HEK293T (cell line): ENCODE measurements at regions not wholly inside any gene's neighbourhood (a gene's known extent, or its start where the extent isn't known, plus 50 kb on each side); places are given as distances from the start of the nearest gene placed in this dataset.

Source experiments
- BHLHE40 ChIP-seq: fragments of 450-650 bp; IDR thresholded peaks from 2 replicates; pipeline ENCODE4 v1.6.1; 2016; ENCODE audit warnings: mild to moderate bottlenecking, moderate library complexity, borderline replicate concordance
- CTBP1 ChIP-seq: fragments of 450-650 bp; IDR thresholded peaks from 2 replicates; pipeline ENCODE4 v1.6.1; 2016; ENCODE audit warnings: borderline replicate concordance
- HDGF ChIP-seq: fragments of 450-650 bp; IDR thresholded peaks from 2 replicates; pipeline ENCODE4 v1.6.1; 2017; ENCODE audit warnings: antibody characterized with exemption, borderline replicate concordance

DNA sequence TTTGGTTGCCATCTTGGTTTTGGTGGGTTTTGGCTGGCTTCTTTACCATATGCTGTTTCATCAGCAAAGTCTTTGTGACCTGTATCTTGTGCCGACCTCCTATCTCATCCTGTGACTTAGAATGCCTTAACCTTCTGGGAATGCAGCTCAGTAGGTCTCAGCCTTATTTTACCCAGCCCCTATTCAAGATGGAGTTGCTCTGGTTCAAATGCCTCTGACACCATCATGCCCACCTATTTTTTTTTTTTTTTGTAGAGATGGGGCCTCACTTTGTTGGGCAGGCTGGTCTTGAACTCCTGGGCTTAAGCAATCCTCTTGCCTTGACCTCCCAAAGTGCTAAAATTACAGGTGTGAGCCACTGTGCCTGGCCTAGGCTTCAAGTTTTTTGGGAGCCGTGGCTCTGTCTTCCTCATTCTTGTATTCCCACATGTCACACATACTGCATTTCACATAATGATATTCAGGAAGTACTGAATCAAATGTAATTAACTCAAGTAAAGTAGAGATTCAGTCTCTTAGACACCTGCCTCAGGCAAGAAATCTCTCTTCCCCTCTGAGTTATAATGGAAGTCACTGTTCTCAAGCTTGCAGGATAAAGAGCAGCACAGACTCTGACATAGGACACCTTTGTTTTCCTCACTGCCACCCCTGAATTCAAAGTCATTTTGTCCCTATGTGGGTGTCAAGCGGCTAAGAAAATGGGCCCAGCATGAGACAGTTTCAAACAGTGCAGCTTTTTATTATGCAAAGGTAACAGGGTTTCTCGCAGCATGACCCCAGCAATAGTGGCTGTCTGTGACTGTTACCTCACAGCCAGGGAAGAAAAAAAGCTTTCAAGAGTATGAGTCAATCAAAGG is 159.0 kb downstream of the PTPN11 start:
- TF ChIP-seq BHLHE40 = no peak
- TF ChIP-seq CTBP1 = no peak
- TF ChIP-seq HDGF = no peak
